HUES6 (cell line): ENCODE measurements at regions not wholly inside any gene's neighbourhood (a gene's known extent, or its start where the extent isn't known, plus 50 kb on each side); places are given as distances from the start of the nearest gene placed in this dataset.

Experiments
- H3K27ac ChIP-seq: 2 replicates; pipeline ENCODE4 v1.7.0; 2013; ENCODE audit warnings: low read depth, mild to moderate bottlenecking, low read length, inconsistent platforms
- H3K27me3 ChIP-seq: 2 replicates; pipeline ENCODE4 v1.6.1; 2013; ENCODE audit warnings: low read length; ENCODE audit not compliant: control insufficient read depth, insufficient read depth
- H3K36me3 ChIP-seq: 2 replicates; pipeline ENCODE4 v1.6.1; 2013; ENCODE audit warnings: low read length; ENCODE audit not compliant: control insufficient read depth, insufficient read depth
- H3K4me1 ChIP-seq: 2 replicates; pipeline ENCODE4 v1.6.1; 2013; ENCODE audit warnings: low read length; ENCODE audit not compliant: control insufficient read depth, insufficient read depth
- H3K4me3 ChIP-seq: 2 replicates; pipeline ENCODE4 v1.5.1; 2013; ENCODE audit warnings: low read depth, low read length
- H3K9ac ChIP-seq: one replicate; pipeline ENCODE4 v1.6.1; 2013; ENCODE audit warnings: mild to moderate bottlenecking, low read length
- H3K9me3 ChIP-seq: 2 replicates; pipeline ENCODE4 v1.6.1; 2013; ENCODE audit warnings: low read depth, low read length; ENCODE audit not compliant: control insufficient read depth, insufficient read depth

- H3K9ac ChIP-seq = no peak overlapping the region
- 0 out of 2 replicates have a peak, but pooled peaks cover 3% of the 10 kb centered on the region for H3K36me3 ChIP-seq
- H3K9me3 ChIP-seq = peaks cover 10% of the 10 kb centered on the region; the same call in 1 of the 2 replicates
- no peaks in the 10 kb centered on the region for H3K27me3 ChIP-seq
- H3K4me1 ChIP-seq = peaks cover 8% of the 10 kb centered on the region; the same call in 1 of the 2 replicates
- H3K27ac ChIP-seq = no peak overlapping the region
- H3K4me3 ChIP-seq = no peak overlapping the region
These were observed 108.8 kb upstream of the CDK1 start for GRCh38 chr10:60669501-60669900.

- no peak overlapping the region for H3K27ac ChIP-seq
- H3K36me3 ChIP-seq = no peaks in the 10 kb centered on the region
- H3K27me3 ChIP-seq = no peaks in the 10 kb centered on the region
- no peaks in the 10 kb centered on the region for H3K9me3 ChIP-seq
- no peak overlapping the region for H3K4me3 ChIP-seq
- no peak overlapping the region for H3K9ac ChIP-seq
- peaks cover 27% of the 10 kb centered on the region for H3K4me1 ChIP-seq
These were observed 112.1 kb upstream of the CDK1 start for GRCh38 chr10:60666221-60666620.

GRCh38 chr10:60664859-60665258 is 113.4 kb upstream of the CDK1 start:
- Histone ChIP-seq H3K4me3 (no peak overlapping the region), H3K27me3 (no peaks in the 10 kb centered on the region), H3K9me3 (peaks cover 3% of the 10 kb centered on the region; the same call in 1 of the 2 replicates), H3K36me3 (no peaks in the 10 kb centered on the region), H3K27ac (no peak overlapping the region), H3K4me1 (peaks cover 27% of the 10 kb centered on the region), H3K9ac (no peak overlapping the region)

- peaks cover 3% of the 10 kb centered on the region; the same call in 1 of the 2 replicates for H3K9me3 ChIP-seq
- H3K4me1 ChIP-seq = peaks cover 27% of the 10 kb centered on the region
- H3K36me3 ChIP-seq = no peaks in the 10 kb centered on the region
- H3K9ac ChIP-seq = no peak overlapping the region
- H3K4me3 ChIP-seq = no peak overlapping the region
- no peak overlapping the region for H3K27ac ChIP-seq
- no peaks in the 10 kb centered on the region for H3K27me3 ChIP-seq
These were observed 114.4 kb upstream of the CDK1 start for GRCh38 chr10:60663850-60664249.

- H3K36me3 ChIP-seq = no peaks in the 10 kb centered on the region
- peak overlapping the region; percentile 37; the same call in 1 of the 2 replicates for H3K27ac ChIP-seq
- H3K9ac ChIP-seq = no peak overlapping the region
- H3K4me1 ChIP-seq = peaks cover 27% of the 10 kb centered on the region
- peaks cover 3% of the 10 kb centered on the region; the same call in 1 of the 2 replicates for H3K9me3 ChIP-seq
- H3K4me3 ChIP-seq = no peak overlapping the region
- no peaks in the 10 kb centered on the region for H3K27me3 ChIP-seq
These were observed 115.2 kb upstream of the CDK1 start for GRCh38 chr10:60662917-60663614.

- Histone ChIP-seq H3K27me3 (no peaks in the 10 kb centered on the region), H3K4me1 (peaks cover 27% of the 10 kb centered on the region), H3K4me3 (no peak overlapping the region), H3K27ac (no peak overlapping the region), H3K36me3 (no peaks in the 10 kb centered on the region), H3K9ac (no peak overlapping the region), H3K9me3 (peaks cover 3% of the 10 kb centered on the region; the same call in 1 of the 2 replicates)
These were observed 116.6 kb upstream of the CDK1 start for GRCh38 chr10:60661637-60662036.

GRCh38 chr10:60660625-60661024 is 117.7 kb upstream of the CDK1 start:
- Histone ChIP-seq H3K9me3 (peaks cover 3% of the 10 kb centered on the region; the same call in 1 of the 2 replicates), H3K27me3 (no peaks in the 10 kb centered on the region), H3K4me3 (no peak overlapping the region), H3K27ac (no peak overlapping the region), H3K4me1 (peaks cover 27% of the 10 kb centered on the region), H3K36me3 (no peaks in the 10 kb centered on the region), H3K9ac (no peak overlapping the region)

- Histone ChIP-seq H3K9me3 (no peaks in the 10 kb centered on the region; the same call in 1 of the 2 replicates), H3K4me3 (no peak overlapping the region), H3K27me3 (no peaks in the 10 kb centered on the region), H3K36me3 (no peaks in the 10 kb centered on the region), H3K4me1 (peaks cover 9% of the 10 kb centered on the region), H3K9ac (no peak overlapping the region), H3K27ac (no peak overlapping the region)
These were observed 123.3 kb upstream of the CDK1 start for GRCh38 chr10:60654813-60655464.

GRCh38 chr10:60652628-60653027 is 125.7 kb upstream of the CDK1 start:
- Histone ChIP-seq H3K27me3 (no peaks in the 10 kb centered on the region), H3K4me3 (no peak overlapping the region), H3K27ac (no peak overlapping the region), H3K36me3 (no peaks in the 10 kb centered on the region), H3K4me1 (peaks cover 18% of the 10 kb centered on the region), H3K9me3 (no peaks in the 10 kb centered on the region), H3K9ac (no peak overlapping the region)

GRCh38 chr10:60650378-60650800 is 127.9 kb upstream of the CDK1 start:
- Histone ChIP-seq H3K9ac (no peak overlapping the region), H3K4me1 (peaks cover 18% of the 10 kb centered on the region), H3K36me3 (no peaks in the 10 kb centered on the region), H3K27ac (no peak overlapping the region), H3K4me3 (no peak overlapping the region), H3K27me3 (no peaks in the 10 kb centered on the region), H3K9me3 (no peaks in the 10 kb centered on the region)
